Epithelial cell of prostate (primary cell): ENCODE measurements at regions not wholly inside any gene's neighbourhood (a gene's known extent, or its start where the extent isn't known, plus 50 kb on each side); places are given as distances from the start of the nearest gene placed in this dataset.
"Not testable (repeated sequence)": the region's sequence is repeated elsewhere in the genome, so short reads cannot be mapped to it uniquely, and the experiment has no call there.

Experiments
- DNase-seq: peaks from one replicate; pipeline ENCODE4 v3.0.0-alpha.2; 2011; ENCODE audit warnings: low read depth, low spot score
- H3K27ac ChIP-seq: fragments of 450-650 bp; 2 replicates; pipeline ENCODE4 v1.5.1; 2017; ENCODE audit warnings: mild to moderate bottlenecking

GRCh38 chr16:80104401-80104800 lies 436.4 kb upstream of the DYNLRB2 start:
- H3K27ac ChIP-seq = peak overlapping the region; percentile 76
- no peak for DNase-seq

- DNase-seq = peak; percentile 78
- H3K27ac ChIP-seq = peak overlapping the region; percentile 76
Measured at GRCh38 chr16:80103463-80103862, 437.3 kb upstream of the DYNLRB2 start.

- no peak overlapping the region for H3K27ac ChIP-seq
- DNase-seq = no peak
Measured at GRCh38 chr16:80100846-80101451, 439.8 kb upstream of the DYNLRB2 start.

GRCh38 chr16:80100186-80100585 lies 440.6 kb upstream of the DYNLRB2 start:
- no peak for DNase-seq

GRCh38 chr16:80097098-80097497 lies 443.7 kb upstream of the DYNLRB2 start:
- H3K27ac ChIP-seq = no peak overlapping the region
- DNase-seq = no peak

More at GRCh38 chr16:80100186-80100585, 440.6 kb upstream of the DYNLRB2 start:
- no peak overlapping the region for H3K27ac ChIP-seq

- DNase-seq = no peak
Measured at GRCh38 chr16:80092681-80093080, 448.1 kb upstream of the DYNLRB2 start.

GRCh38 chr16:80091453-80091852 lies 449.3 kb upstream of the DYNLRB2 start:
- H3K27ac ChIP-seq = peak overlapping the region; percentile 1
- not testable (repeated sequence) for DNase-seq

More at GRCh38 chr16:80092681-80093080, 448.1 kb upstream of the DYNLRB2 start:
- H3K27ac ChIP-seq = no peak overlapping the region

- peak; percentile 26 for DNase-seq
- peak overlapping the region; percentile 10 for H3K27ac ChIP-seq
Measured at GRCh38 chr16:80085606-80086005, 455.2 kb upstream of the DYNLRB2 start.

- peak overlapping the region; percentile 10 for H3K27ac ChIP-seq
- no peak for DNase-seq
Measured at GRCh38 chr16:80084614-80085013, 456.2 kb upstream of the DYNLRB2 start.

GRCh38 chr16:80084163-80084562 lies 456.6 kb upstream of the DYNLRB2 start:
- DNase-seq = no peak
- H3K27ac ChIP-seq = no peak overlapping the region

GRCh38 chr16:80082906-80083305 lies 457.9 kb upstream of the DYNLRB2 start:
- no peak for DNase-seq
- H3K27ac ChIP-seq = no peak overlapping the region

- no peak overlapping the region for H3K27ac ChIP-seq
- no peak for DNase-seq
Measured at GRCh38 chr16:80081846-80082245, 458.9 kb upstream of the DYNLRB2 start.

GRCh38 chr16:80080287-80080851 lies 460.4 kb upstream of the DYNLRB2 start:
- no peak for DNase-seq
- no peak overlapping the region for H3K27ac ChIP-seq

GRCh38 chr16:80079072-80079471 lies 461.7 kb upstream of the DYNLRB2 start:
- DNase-seq = no peak
- no peak overlapping the region for H3K27ac ChIP-seq

- no peak for DNase-seq
- no peak overlapping the region for H3K27ac ChIP-seq
Measured at GRCh38 chr16:80077696-80078095, 463.1 kb upstream of the DYNLRB2 start.

GRCh38 chr16:80074329-80074728 lies 466.5 kb upstream of the DYNLRB2 start:
- no peak for DNase-seq
- no peak overlapping the region for H3K27ac ChIP-seq

GRCh38 chr16:80071964-80072456 lies 468.8 kb upstream of the DYNLRB2 start:
- DNase-seq = no peak
- H3K27ac ChIP-seq = no peak overlapping the region

- no peak overlapping the region for H3K27ac ChIP-seq
- no peak for DNase-seq
Measured at GRCh38 chr16:80066805-80067580, 466.5 kb upstream of the MAF start.

- no peak overlapping the region for H3K27ac ChIP-seq
- DNase-seq = no peak
Measured at GRCh38 chr16:80065541-80065940, 465.0 kb upstream of the MAF start.

GRCh38 chr16:80063713-80064069 lies 463.2 kb upstream of the MAF start:
- no peak overlapping the region for H3K27ac ChIP-seq
- no peak for DNase-seq

GRCh38 chr16:80063031-80063712 lies 462.6 kb upstream of the MAF start:
- no peak overlapping the region for H3K27ac ChIP-seq
- DNase-seq = no peak
